GM20000 (cell line): ENCODE measurements at regions not wholly inside any gene's neighbourhood (a gene's known extent, or its start where the extent isn't known, plus 50 kb on each side); places are given as distances from the start of the nearest gene placed in this dataset.

Experiments
- DNase-seq: peaks from one replicate; pipeline ENCODE4 v3.0.0; 2012; ENCODE audit warnings: low spot score
- CTCF ChIP-seq: IDR thresholded peaks from 2 replicates; pipeline ENCODE4 v1.5.1; 2012; ENCODE audit warnings: mild to moderate bottlenecking, control low read depth; ENCODE audit errors: extremely low read depth, missing control alignments

GRCh38 chr16:64872101-64872500, 249.8 kb downstream of the CDH11 start:
- TF ChIP-seq CTCF: no peak
- DNase-seq: no peak

- TF ChIP-seq CTCF: no peak
- no peak for DNase-seq
Observed at GRCh38 chr16:64870859-64871258, 251.0 kb downstream of the CDH11 start.

GRCh38 chr16:64869781-64870180, 252.1 kb downstream of the CDH11 start:
- no peak for DNase-seq
- TF ChIP-seq CTCF: no peak

GRCh38 chr16:64866021-64866420, 255.8 kb downstream of the CDH11 start:
- no peak for TF ChIP-seq CTCF
- no peak for DNase-seq

GRCh38 chr16:64865069-64865696, 256.7 kb downstream of the CDH11 start:
- TF ChIP-seq CTCF: no peak
- no peak for DNase-seq

GRCh38 chr16:64864232-64864809, 257.5 kb downstream of the CDH11 start:
- DNase-seq: no peak
- TF ChIP-seq CTCF: no peak

GRCh38 chr16:64858076-64858475, 263.8 kb downstream of the CDH11 start:
- no peak for DNase-seq

More at GRCh38 chr16:64858076-64858475, 263.8 kb downstream of the CDH11 start:
- no peak for TF ChIP-seq CTCF
